GM12875 (cell line): ENCODE measurements at regions not wholly inside any gene's neighbourhood (a gene's known extent, or its start where the extent isn't known, plus 50 kb on each side); places are given as distances from the start of the nearest gene placed in this dataset.

ENCODE experiments used
- H3K4me3 ChIP-seq: one replicate; pipeline ENCODE4 v1.5.1; 2011; ENCODE audit warnings: low read depth, low read length, control low read depth
- TF ChIP-seq, protein P1 (sequence below): IDR thresholded peaks from 2 replicates; pipeline ENCODE4 v1.5.1; 2011; ENCODE audit warnings: low read depth, mild to moderate bottlenecking, control low read depth, inconsistent platforms, low read length, moderate library complexity, borderline replicate concordance; ENCODE audit not compliant: insufficient read depth

GRCh38 chr6:165847407-165848085 lies 184.5 kb upstream of the PDE10A start:
- TF ChIP-seq, protein P1, sequence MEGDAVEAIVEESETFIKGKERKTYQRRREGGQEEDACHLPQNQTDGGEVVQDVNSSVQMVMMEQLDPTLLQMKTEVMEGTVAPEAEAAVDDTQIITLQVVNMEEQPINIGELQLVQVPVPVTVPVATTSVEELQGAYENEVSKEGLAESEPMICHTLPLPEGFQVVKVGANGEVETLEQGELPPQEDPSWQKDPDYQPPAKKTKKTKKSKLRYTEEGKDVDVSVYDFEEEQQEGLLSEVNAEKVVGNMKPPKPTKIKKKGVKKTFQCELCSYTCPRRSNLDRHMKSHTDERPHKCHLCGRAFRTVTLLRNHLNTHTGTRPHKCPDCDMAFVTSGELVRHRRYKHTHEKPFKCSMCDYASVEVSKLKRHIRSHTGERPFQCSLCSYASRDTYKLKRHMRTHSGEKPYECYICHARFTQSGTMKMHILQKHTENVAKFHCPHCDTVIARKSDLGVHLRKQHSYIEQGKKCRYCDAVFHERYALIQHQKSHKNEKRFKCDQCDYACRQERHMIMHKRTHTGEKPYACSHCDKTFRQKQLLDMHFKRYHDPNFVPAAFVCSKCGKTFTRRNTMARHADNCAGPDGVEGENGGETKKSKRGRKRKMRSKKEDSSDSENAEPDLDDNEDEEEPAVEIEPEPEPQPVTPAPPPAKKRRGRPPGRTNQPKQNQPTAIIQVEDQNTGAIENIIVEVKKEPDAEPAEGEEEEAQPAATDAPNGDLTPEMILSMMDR: no peak
- no peak overlapping the region for H3K4me3 ChIP-seq

DNA sequence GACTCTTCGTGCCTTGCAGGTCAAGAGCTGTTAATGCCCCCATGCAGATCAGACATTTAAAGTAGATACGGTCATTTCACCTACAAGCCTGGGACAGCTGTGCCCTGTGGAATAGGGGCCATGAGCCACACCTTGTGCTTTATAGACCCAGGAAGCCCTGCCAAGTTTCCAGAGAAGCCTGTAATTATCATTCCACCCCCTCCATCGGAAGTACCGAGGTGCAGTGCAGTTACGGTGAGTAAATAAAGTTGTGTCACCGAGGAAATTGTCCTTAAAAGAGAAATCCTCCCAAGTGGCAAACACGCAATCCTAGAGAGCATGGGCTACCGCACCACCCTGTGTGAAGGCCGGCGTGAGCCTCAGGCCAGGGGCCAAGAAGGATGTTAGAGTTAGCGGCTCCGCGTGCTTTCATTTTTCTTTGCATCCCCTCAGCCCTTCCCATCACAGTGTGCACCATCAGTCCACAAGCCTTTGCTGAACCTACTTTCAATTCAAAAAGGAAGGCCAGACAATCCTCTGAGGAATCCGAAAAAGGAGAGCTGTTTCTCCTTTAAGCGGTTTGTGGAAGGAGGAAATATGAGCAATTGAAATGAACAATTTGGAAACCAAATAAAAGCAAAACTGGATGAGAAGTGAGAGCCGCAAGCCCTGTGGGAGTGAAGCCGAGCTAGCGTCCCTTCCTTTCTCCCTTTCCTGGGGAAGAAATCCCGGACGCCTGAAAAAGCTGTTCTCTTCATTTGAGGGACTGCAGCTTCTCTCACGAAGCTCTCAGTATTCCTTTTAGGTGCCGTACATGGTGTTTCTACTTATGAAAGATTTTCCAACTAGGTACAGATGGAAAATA lies 183.3 kb upstream of the PDE10A start:
- H3K4me3 ChIP-seq: no peak overlapping the region
- TF ChIP-seq, protein P1: no peak

GRCh38 chr6:165845493-165845892 lies 182.5 kb upstream of the PDE10A start:
- TF ChIP-seq, protein P1: no peak
- no peak overlapping the region for H3K4me3 ChIP-seq

DNA sequence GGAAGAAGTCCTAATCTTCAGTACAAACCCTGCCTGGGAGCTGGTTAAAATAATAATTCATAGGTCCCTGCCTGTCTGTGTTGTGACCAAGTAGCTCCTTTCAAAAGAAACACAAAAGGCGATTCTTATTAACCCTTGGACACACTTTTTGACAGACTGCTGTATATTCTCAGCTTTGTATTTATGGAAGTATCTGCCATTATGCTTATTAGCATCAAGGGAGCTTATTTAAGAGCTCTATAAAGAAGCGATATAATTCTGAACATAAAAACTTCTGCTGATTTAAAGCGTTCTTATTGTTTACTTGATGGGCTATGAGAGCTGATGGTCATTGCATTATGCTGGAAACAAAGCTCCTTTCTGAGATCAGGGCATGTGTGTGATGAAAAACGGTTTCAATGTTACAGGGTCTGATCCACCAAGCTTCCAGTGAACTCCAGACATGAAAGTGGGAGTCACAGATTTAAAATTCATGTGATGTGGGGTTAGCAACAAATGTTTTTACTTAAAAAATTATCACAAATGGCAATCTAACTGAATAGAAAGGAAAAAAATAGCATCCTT lies 181.8 kb upstream of the PDE10A start:
- TF ChIP-seq, protein P1: no peak

GRCh38 chr6:165844232-165844631 lies 181.2 kb upstream of the PDE10A start:
- TF ChIP-seq, protein P1: no peak

More for the DNA sequence above, 181.8 kb upstream of the PDE10A start:
- H3K4me3 ChIP-seq: no peak overlapping the region

DNA sequence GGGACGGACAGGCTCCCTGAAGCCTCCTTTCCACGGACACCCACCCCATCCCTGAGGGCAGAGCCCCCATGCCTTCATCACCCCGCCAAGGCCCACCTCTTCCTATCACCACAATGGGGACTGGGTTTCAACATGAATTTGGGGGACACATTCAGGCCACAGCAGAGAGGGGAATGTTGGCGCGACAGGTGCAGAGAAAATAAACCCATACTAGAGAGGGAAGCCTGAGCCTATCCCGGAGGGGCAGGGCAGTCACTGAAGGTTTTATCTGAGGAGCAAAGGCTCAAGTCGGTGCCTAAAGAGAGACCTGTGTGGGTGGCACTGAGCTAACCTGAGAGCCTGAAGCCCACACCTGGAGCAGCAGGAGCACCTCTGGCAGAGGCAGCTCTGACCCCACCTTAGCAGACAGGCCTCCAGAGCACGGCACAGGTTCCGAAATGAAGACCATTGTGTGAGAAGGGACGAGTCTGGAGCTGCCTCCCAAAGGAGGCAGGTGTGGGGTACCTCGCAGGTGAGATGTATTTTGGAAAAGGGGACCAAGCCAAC lies 180.6 kb upstream of the PDE10A start:
- TF ChIP-seq, protein P1: no peak
- H3K4me3 ChIP-seq: no peak overlapping the region

More at GRCh38 chr6:165844232-165844631, 181.2 kb upstream of the PDE10A start:
- H3K4me3 ChIP-seq: no peak overlapping the region
